ENCODE measurements at regions not wholly inside any gene's neighbourhood (a gene's known extent, or its start where the extent isn't known, plus 50 kb on each side); places are given as distances from the start of the nearest gene placed in this dataset.

DNA sequence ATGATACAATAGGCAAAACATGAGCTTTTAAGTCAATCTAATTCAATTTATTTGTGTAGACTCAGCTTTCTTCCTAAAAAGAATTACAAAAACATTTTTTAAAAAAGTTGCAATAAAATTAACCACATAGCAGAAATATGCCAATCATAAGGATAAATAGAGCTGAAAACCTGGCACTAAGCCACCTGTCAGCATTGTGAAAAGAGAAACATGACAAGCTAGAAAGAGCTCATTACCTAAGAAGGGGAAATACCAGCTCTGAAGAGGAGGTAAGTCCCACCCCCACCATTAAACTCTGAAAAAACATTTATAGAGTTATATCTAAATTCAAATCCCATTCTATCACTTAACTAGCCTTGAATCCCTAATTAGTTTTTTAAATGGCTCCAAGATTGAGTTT is 372.9 kb downstream of the OSTF1 start:
- DNase-seq: no peak
- Histone ChIP-seq H3K56ac (ENCODE audit: low read length) (no peak overlapping the region), H2BK120ac (ENCODE audit: low read depth, low read length) (no peak overlapping the region), H4K5ac (ENCODE audit: low read length) (no peak overlapping the region), H3K4me2 (ENCODE audit: low read length) (no peak overlapping the region), H4K8ac (ENCODE audit: low read depth, low read length) (no peak overlapping the region), H3K79me1 (ENCODE audit: low read length) (no peaks in the 10 kb centered on the region), H3K9ac (ENCODE audit: low read length) (no peak overlapping the region), H3K27ac (ENCODE audit: low read depth, low read length) (no peak overlapping the region), H2BK15ac (replicated peaks; ENCODE audit: low read depth) (no peak overlapping the region), H2AK5ac (ENCODE audit: low read length) (no peak overlapping the region), H3K79me2 (ENCODE audit: control insufficient read depth, insufficient read depth, low read length) (no peaks in the 10 kb centered on the region), H3K18ac (ENCODE audit: low read length) (no peak overlapping the region), H3K4me1 (ENCODE audit: control insufficient read depth, low read depth, low read length) (no peaks in the 10 kb centered on the region), H3K23ac (ENCODE audit: low read length) (no peak overlapping the region), H3K4me3 (ENCODE audit: low read length) (no peak overlapping the region), H3K27me3 (ENCODE audit: insufficient read depth, low read length, poor library complexity) (no peaks in the 10 kb centered on the region), H2BK5ac (ENCODE audit: low read length) (no peak overlapping the region), H3K36me3 (ENCODE audit: control insufficient read depth, insufficient read depth, low read length) (no peaks in the 10 kb centered on the region), H3K4ac (ENCODE audit: low read depth, low read length) (no peak overlapping the region)

DNA sequence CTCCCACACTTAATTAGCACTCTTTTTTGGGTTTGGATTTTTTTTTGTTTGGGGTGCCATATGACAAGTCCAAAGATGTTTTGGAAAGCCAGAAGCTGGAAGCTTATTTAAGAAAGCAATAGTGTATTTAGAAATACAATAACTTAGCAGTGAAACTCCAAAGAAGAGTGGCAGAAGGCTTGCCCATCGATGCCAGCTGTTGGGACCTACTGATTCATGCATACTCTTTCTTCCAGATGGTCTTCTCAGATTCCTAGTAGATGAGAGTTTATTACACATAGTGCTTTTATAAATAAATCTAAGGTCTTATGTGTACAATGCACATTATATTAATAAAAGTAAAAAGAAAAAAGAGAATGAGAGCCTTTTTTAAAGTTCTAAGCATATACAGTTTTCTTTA is 374.6 kb downstream of the OSTF1 start:
- H3K18ac ChIP-seq (ENCODE audit: low read length): no peak overlapping the region
- H3K9ac ChIP-seq (ENCODE audit: low read length): no peak overlapping the region
- H3K4me2 ChIP-seq (ENCODE audit: low read length): no peak overlapping the region
- no peak overlapping the region for H2BK5ac ChIP-seq (ENCODE audit: low read length)
- no peaks in the 10 kb centered on the region for H3K4me1 ChIP-seq (ENCODE audit: control insufficient read depth, low read depth, low read length)
- H2BK120ac ChIP-seq (ENCODE audit: low read depth, low read length): no peak overlapping the region
- no peak overlapping the region for H2AK5ac ChIP-seq (ENCODE audit: low read length)
- no peaks in the 10 kb centered on the region for H3K36me3 ChIP-seq (ENCODE audit: control insufficient read depth, insufficient read depth, low read length)
- no peaks in the 10 kb centered on the region for H3K79me2 ChIP-seq (ENCODE audit: control insufficient read depth, insufficient read depth, low read length)
- no peak overlapping the region for H3K4ac ChIP-seq (ENCODE audit: low read depth, low read length)
- H2BK15ac ChIP-seq (replicated peaks; ENCODE audit: low read depth): no peak overlapping the region
- WGBS (ENCODE audit: extremely low coverage, insufficient coverage, low lambda C conversion rate): no CpG with 5 or more reads among the region's 1 CpG
- no peak overlapping the region for H4K5ac ChIP-seq (ENCODE audit: low read length)
- H3K27ac ChIP-seq (ENCODE audit: low read depth, low read length): no peak overlapping the region
- H3K27me3 ChIP-seq (ENCODE audit: insufficient read depth, low read length, poor library complexity): no peaks in the 10 kb centered on the region
- DNase-seq: no peak
- H3K56ac ChIP-seq (ENCODE audit: low read length): no peak overlapping the region
- no peak overlapping the region for H4K8ac ChIP-seq (ENCODE audit: low read depth, low read length)
- H3K79me1 ChIP-seq (ENCODE audit: low read length): no peaks in the 10 kb centered on the region
- H3K4me3 ChIP-seq (ENCODE audit: low read length): no peak overlapping the region
- no peak overlapping the region for H3K23ac ChIP-seq (ENCODE audit: low read length)

DNA sequence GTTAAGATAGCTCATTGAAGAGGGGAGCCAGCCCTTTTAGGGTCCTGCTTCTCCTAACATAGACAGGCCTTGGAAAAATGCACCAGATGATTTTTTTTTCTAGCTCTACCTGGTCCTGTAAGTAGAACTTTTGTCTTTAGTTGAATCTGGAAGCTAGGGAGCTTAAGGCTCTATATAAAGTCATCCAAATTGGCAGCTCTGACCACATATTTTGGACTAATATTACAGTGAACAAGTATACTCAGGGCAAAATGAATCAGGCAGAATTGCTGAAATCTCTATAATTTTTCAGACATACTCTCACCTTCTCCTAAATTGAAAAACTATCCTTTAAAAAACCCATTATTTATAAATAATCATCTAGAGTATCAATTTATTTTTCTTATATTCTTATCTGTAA is 375.6 kb downstream of the OSTF1 start:
- no peak overlapping the region for H2BK15ac ChIP-seq (replicated peaks; ENCODE audit: low read depth)
- H3K9ac ChIP-seq (ENCODE audit: low read length): no peak overlapping the region
- H3K4ac ChIP-seq (ENCODE audit: low read depth, low read length): no peak overlapping the region
- H3K4me1 ChIP-seq (ENCODE audit: control insufficient read depth, low read depth, low read length): no peaks in the 10 kb centered on the region
- H3K18ac ChIP-seq (ENCODE audit: low read length): no peak overlapping the region
- H3K27ac ChIP-seq (ENCODE audit: low read depth, low read length): no peak overlapping the region
- H3K27me3 ChIP-seq (ENCODE audit: insufficient read depth, low read length, poor library complexity): no peaks in the 10 kb centered on the region
- no peak overlapping the region for H3K4me3 ChIP-seq (ENCODE audit: low read length)
- no peak for DNase-seq
- no peak overlapping the region for H4K5ac ChIP-seq (ENCODE audit: low read length)
- no peak overlapping the region for H4K8ac ChIP-seq (ENCODE audit: low read depth, low read length)
- H3K36me3 ChIP-seq (ENCODE audit: control insufficient read depth, insufficient read depth, low read length): no peaks in the 10 kb centered on the region
- no peak overlapping the region for H2BK120ac ChIP-seq (ENCODE audit: low read depth, low read length)
- H3K79me1 ChIP-seq (ENCODE audit: low read length): no peaks in the 10 kb centered on the region
- H2BK5ac ChIP-seq (ENCODE audit: low read length): no peak overlapping the region
- no peak overlapping the region for H2AK5ac ChIP-seq (ENCODE audit: low read length)
- no peaks in the 10 kb centered on the region for H3K79me2 ChIP-seq (ENCODE audit: control insufficient read depth, insufficient read depth, low read length)
- H3K23ac ChIP-seq (ENCODE audit: low read length): no peak overlapping the region
- no peak overlapping the region for H3K56ac ChIP-seq (ENCODE audit: low read length)
- no peak overlapping the region for H3K4me2 ChIP-seq (ENCODE audit: low read length)

DNA sequence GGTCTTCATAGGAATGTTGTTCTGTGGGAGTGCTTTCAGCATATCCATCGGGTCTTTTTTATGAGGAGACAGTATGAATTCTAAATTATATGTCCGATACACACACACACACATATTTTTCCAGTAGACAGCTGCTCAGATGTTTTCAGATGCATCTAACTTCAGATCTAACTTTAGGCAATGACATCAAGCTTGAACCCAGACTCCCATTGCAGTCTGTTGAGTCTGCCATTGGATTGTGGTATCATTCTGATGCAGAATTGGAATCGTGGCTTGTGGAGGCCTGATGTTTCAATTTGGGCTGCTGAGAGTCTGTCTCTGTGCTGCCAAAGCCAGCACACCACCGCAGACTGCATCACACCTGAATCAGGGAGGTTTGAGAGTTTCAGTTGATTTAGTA is 376.4 kb downstream of the OSTF1 start:
- Histone ChIP-seq H3K79me2 (ENCODE audit: control insufficient read depth, insufficient read depth, low read length) (no peaks in the 10 kb centered on the region), H2AK5ac (ENCODE audit: low read length) (no peak overlapping the region), H4K5ac (ENCODE audit: low read length) (no peak overlapping the region), H3K18ac (ENCODE audit: low read length) (no peak overlapping the region), H3K27ac (ENCODE audit: low read depth, low read length) (no peak overlapping the region), H3K56ac (ENCODE audit: low read length) (no peak overlapping the region), H2BK5ac (ENCODE audit: low read length) (no peak overlapping the region), H3K9ac (ENCODE audit: low read length) (no peak overlapping the region), H3K4ac (ENCODE audit: low read depth, low read length) (no peak overlapping the region), H2BK120ac (ENCODE audit: low read depth, low read length) (no peak overlapping the region), H2BK15ac (replicated peaks; ENCODE audit: low read depth) (no peak overlapping the region), H3K79me1 (ENCODE audit: low read length) (no peaks in the 10 kb centered on the region), H4K8ac (ENCODE audit: low read depth, low read length) (no peak overlapping the region), H3K4me3 (ENCODE audit: low read length) (no peak overlapping the region), H3K36me3 (ENCODE audit: control insufficient read depth, insufficient read depth, low read length) (no peaks in the 10 kb centered on the region), H3K23ac (ENCODE audit: low read length) (no peak overlapping the region), H3K4me2 (ENCODE audit: low read length) (no peak overlapping the region), H3K4me1 (ENCODE audit: control insufficient read depth, low read depth, low read length) (no peaks in the 10 kb centered on the region), H3K27me3 (ENCODE audit: insufficient read depth, low read length, poor library complexity) (no peaks in the 10 kb centered on the region)
- DNase-seq: no peak
- no CpG with 5 or more reads among the region's 4 CpGs for WGBS (ENCODE audit: extremely low coverage, insufficient coverage, low lambda C conversion rate)

DNA sequence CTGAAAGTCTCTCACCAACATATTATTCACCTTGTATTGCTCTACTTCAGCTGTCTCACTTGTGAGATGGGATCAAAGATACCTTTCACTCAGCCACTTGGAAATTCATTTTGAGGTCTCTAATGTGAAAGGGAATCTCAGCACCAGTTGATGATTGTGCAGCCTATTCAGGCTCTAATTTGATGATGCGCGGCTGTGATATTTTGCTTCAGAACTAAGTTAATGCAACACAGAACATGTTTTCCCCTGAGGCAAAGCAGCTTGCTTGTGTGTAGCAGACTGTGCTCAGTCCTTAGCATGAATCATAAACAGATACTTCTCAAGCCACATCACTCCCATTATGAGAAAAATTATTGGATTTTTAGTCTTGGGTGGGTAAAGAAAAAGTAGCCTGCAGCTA is 378.8 kb downstream of the OSTF1 start:
- Histone ChIP-seq H3K36me3 (ENCODE audit: control insufficient read depth, insufficient read depth, low read length) (no peaks in the 10 kb centered on the region), H3K79me2 (ENCODE audit: control insufficient read depth, insufficient read depth, low read length) (no peaks in the 10 kb centered on the region), H3K27me3 (ENCODE audit: insufficient read depth, low read length, poor library complexity) (no peaks in the 10 kb centered on the region), H3K23ac (ENCODE audit: low read length) (no peak overlapping the region), H3K4me2 (ENCODE audit: low read length) (no peak overlapping the region), H4K5ac (ENCODE audit: low read length) (no peak overlapping the region), H3K9ac (ENCODE audit: low read length) (no peak overlapping the region), H3K4me1 (ENCODE audit: control insufficient read depth, low read depth, low read length) (no peaks in the 10 kb centered on the region), H3K56ac (ENCODE audit: low read length) (no peak overlapping the region), H2AK5ac (ENCODE audit: low read length) (no peak overlapping the region), H3K79me1 (ENCODE audit: low read length) (no peaks in the 10 kb centered on the region), H2BK5ac (ENCODE audit: low read length) (no peak overlapping the region), H2BK15ac (replicated peaks; ENCODE audit: low read depth) (no peak overlapping the region), H2BK120ac (ENCODE audit: low read depth, low read length) (no peak overlapping the region), H3K4me3 (ENCODE audit: low read length) (no peak overlapping the region), H3K27ac (ENCODE audit: low read depth, low read length) (no peak overlapping the region), H4K8ac (ENCODE audit: low read depth, low read length) (no peak overlapping the region), H3K4ac (ENCODE audit: low read depth, low read length) (no peak overlapping the region), H3K18ac (ENCODE audit: low read length) (no peak overlapping the region)
- DNase-seq: no peak
- no CpG with 5 or more reads among the region's 2 CpGs for WGBS (ENCODE audit: extremely low coverage, insufficient coverage, low lambda C conversion rate)

DNA sequence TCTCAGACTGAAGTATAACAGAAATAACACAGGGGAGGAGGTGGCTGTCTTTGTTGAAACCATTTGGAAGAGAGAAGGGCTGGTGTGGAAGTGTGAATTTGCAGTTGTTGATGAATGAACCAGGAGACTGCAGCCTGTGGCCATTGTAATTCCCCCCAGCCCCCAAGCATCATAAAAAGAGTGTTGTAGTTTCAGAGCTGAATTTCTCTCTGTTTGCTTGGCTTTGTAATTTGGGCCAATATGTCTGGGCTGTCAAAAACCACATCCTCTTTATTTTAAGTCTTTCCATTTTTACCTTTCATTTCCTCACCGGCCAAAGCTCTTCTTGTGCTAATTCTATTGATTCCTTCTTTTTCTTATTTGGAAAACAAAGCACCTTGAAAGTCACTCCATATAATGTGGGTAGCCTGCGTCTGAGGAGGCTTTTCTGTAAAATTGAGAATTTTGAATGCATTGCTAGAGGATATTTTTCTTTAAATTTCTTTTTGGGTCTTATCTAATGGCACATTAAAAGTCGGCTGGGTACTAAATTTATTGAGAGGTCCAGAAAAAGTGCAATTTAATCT is 383.3 kb downstream of the OSTF1 start:
- no peak for DNase-seq
- no peak overlapping the region for H3K56ac ChIP-seq (ENCODE audit: low read length)
- no CpG with 5 or more reads among the region's 3 CpGs for WGBS (ENCODE audit: extremely low coverage, insufficient coverage, low lambda C conversion rate)
- H4K8ac ChIP-seq (ENCODE audit: low read depth, low read length): no peak overlapping the region
- no peak overlapping the region for H2BK120ac ChIP-seq (ENCODE audit: low read depth, low read length)
- no peak overlapping the region for H2BK15ac ChIP-seq (replicated peaks; ENCODE audit: low read depth)
- H3K18ac ChIP-seq (ENCODE audit: low read length): no peak overlapping the region
- no peak overlapping the region for H3K9ac ChIP-seq (ENCODE audit: low read length)
- no peaks in the 10 kb centered on the region for H3K4me1 ChIP-seq (ENCODE audit: control insufficient read depth, low read depth, low read length)
- H2BK5ac ChIP-seq (ENCODE audit: low read length): no peak overlapping the region
- no peaks in the 10 kb centered on the region for H3K79me2 ChIP-seq (ENCODE audit: control insufficient read depth, insufficient read depth, low read length)
- no peaks in the 10 kb centered on the region for H3K27me3 ChIP-seq (ENCODE audit: insufficient read depth, low read length, poor library complexity)
- no peak overlapping the region for H4K5ac ChIP-seq (ENCODE audit: low read length)
- H2AK5ac ChIP-seq (ENCODE audit: low read length): no peak overlapping the region
- no peak overlapping the region for H3K27ac ChIP-seq (ENCODE audit: low read depth, low read length)
- H3K36me3 ChIP-seq (ENCODE audit: control insufficient read depth, insufficient read depth, low read length): no peaks in the 10 kb centered on the region
- no peak overlapping the region for H3K4me2 ChIP-seq (ENCODE audit: low read length)
- no peak overlapping the region for H3K23ac ChIP-seq (ENCODE audit: low read length)
- no peaks in the 10 kb centered on the region for H3K79me1 ChIP-seq (ENCODE audit: low read length)
- H3K4me3 ChIP-seq (ENCODE audit: low read length): no peak overlapping the region
- no peak overlapping the region for H3K4ac ChIP-seq (ENCODE audit: low read depth, low read length)
